K562 (cell line): ENCODE measurements at regions not wholly inside any gene's neighbourhood (a gene's known extent, or its start where the extent isn't known, plus 50 kb on each side); places are given as distances from the start of the nearest gene placed in this dataset.
A peak's percentile ranks its signal among the peaks of the same experiment; 100 is the strongest.

ENCODE experiments used
- CSDE1 ChIP-seq, 2 experiments: fragments of 450-650 bp; IDR thresholded peaks; 2 replicates each; pipeline ENCODE4 v1.6.1; 2016; ENCODE audit warnings: mild to moderate bottlenecking in 1 of 2
- EHMT2 ChIP-seq: fragments of 450-650 bp; IDR thresholded peaks from 2 replicates; pipeline ENCODE4 v1.6.1; 2018; ENCODE audit warnings: antibody characterized with exemption
- GATAD2B ChIP-seq: fragments of 450-650 bp; IDR thresholded peaks from 2 replicates; pipeline ENCODE4 v1.6.1; 2017; ENCODE audit warnings: mild to moderate bottlenecking, borderline replicate concordance
- GTF2A2 ChIP-seq: IDR thresholded peaks from 2 replicates; pipeline ENCODE4 v1.6.1; 2016; ENCODE audit warnings: mild to moderate bottlenecking, missing genetic modification characterization, missing compliant biosample characterization
- HNRNPLL ChIP-seq: fragments of 200-400 bp; formaldehyde crosslinking; IDR thresholded peaks from 2 replicates; pipeline ENCODE4 v1.6.1; 2017; ENCODE audit warnings: low read length, low read depth, mild to moderate bottlenecking; ENCODE audit not compliant: poor library complexity, severe bottlenecking
- HSF4 ChIP-seq: fragments of 250-450 bp; sonication (Bioruptor Pico); IDR thresholded peaks from 2 replicates; pipeline ENCODE4 v2.1.2; 2022; ENCODE audit warnings: mild to moderate bottlenecking, moderate library complexity, borderline replicate concordance
- KDM4B ChIP-seq, 2 experiments: fragments of 450-650 bp in 1 of 2; sonication (generic) in 1 of 2; IDR thresholded peaks; 2 replicates each; pipeline ENCODE4 v1.6.1; 2016 to 2017; ENCODE audit warnings: borderline replicate concordance in 2 of 2, antibody characterized with exemption in 1 of 2, low read depth in 1 of 2, mild to moderate bottlenecking in 1 of 2
- KLF10 ChIP-seq: fragments of 250-450 bp; sonication (Bioruptor Pico); IDR thresholded peaks from 2 replicates; pipeline ENCODE4 v1.6.1; 2021; ENCODE audit warnings: matching md5 sums
- MAFK ChIP-seq: IDR thresholded peaks from 2 replicates; pipeline ENCODE4 v1.6.1; 2011; ENCODE audit warnings: low read length, improper control_type of control experiment
- MXI1 ChIP-seq: IDR thresholded peaks from 2 replicates; pipeline ENCODE4 v1.6.1; 2011; ENCODE audit warnings: low read depth, mild to moderate bottlenecking, improper control_type of control experiment, low read length
- NFATC3 ChIP-seq: fragments of 450-650 bp; IDR thresholded peaks from 2 replicates; pipeline ENCODE4 v1.6.1; 2017; ENCODE audit warnings: mild to moderate bottlenecking
- NR4A1 ChIP-seq, 2 experiments: fragments of 250-450 bp in 1 of 2; fragments of 450-650 bp in 1 of 2; sonication (Bioruptor Pico) in 1 of 2; IDR thresholded peaks; 2 replicates each; pipeline versions ENCODE4 v1.4.0 to v1.6.1; 2016 to 2020; ENCODE audit warnings: mild to moderate bottlenecking in 2 of 2, missing compliant biosample characterization in 1 of 2, missing genetic modification characterization in 1 of 2, moderate library complexity in 1 of 2
- POLR2AphosphoS2 ChIP-seq: IDR thresholded peaks from 2 replicates; pipeline ENCODE4 v1.6.1; 2012; ENCODE audit warnings: low read length, improper control_type of control experiment
- POLR2B ChIP-seq: fragments of 450-650 bp; IDR thresholded peaks from 2 replicates; pipeline ENCODE4 v1.6.1; 2018; ENCODE audit warnings: low read depth; ENCODE audit not compliant: partially characterized antibody
- POLR3A ChIP-seq: IDR thresholded peaks from 2 replicates; pipeline ENCODE4 v1.6.1; 2011; ENCODE audit warnings: borderline replicate concordance, mild to moderate bottlenecking, moderate library complexity; ENCODE audit not compliant: insufficient read length, insufficient read depth; ENCODE audit errors: extremely low read depth
- RBBP5 ChIP-seq: fragments of 200-600 bp; sonication (generic); IDR thresholded peaks from 2 replicates; pipeline ENCODE4 v1.6.1; 2012; ENCODE audit warnings: borderline replicate concordance, mild to moderate bottlenecking, low read length, control low read depth, inconsistent platforms; ENCODE audit not compliant: insufficient read depth, poor library complexity, severe bottlenecking
- RFX5 ChIP-seq: IDR thresholded peaks from 2 replicates; pipeline ENCODE4 v1.6.1; 2011; ENCODE audit warnings: low read depth, mild to moderate bottlenecking, improper control_type of control experiment, low read length
- SNIP1 ChIP-seq: fragments of 450-650 bp; IDR thresholded peaks from 2 replicates; pipeline ENCODE4 v1.7.1; 2017; ENCODE audit warnings: low read depth, mild to moderate bottlenecking
- SOX6 ChIP-seq: fragments of 450-650 bp; IDR thresholded peaks from 2 replicates; pipeline ENCODE4 v1.6.1; 2014; ENCODE audit warnings: mild to moderate bottlenecking
- SRSF7 ChIP-seq: fragments of 200-400 bp; formaldehyde crosslinking; optimal IDR thresholded peaks from 2 replicates; pipeline ENCODE3; 2017; ENCODE audit warnings: mild to moderate bottlenecking, low read depth, low read length
- ZNF124 ChIP-seq: sonication (generic); formaldehyde crosslinking; IDR thresholded peaks from 2 replicates; pipeline ENCODE4 v1.8.1; 2022; ENCODE audit warnings: missing genetic modification reagents
- ZNF561 ChIP-seq: fragments of 450-650 bp; formaldehyde crosslinking; conservative IDR thresholded peaks from 2 replicates; pipeline ENCODE4 v1.4.0; 2020; ENCODE audit warnings: mild to moderate bottlenecking, moderate library complexity
- ZNF589 ChIP-seq: fragments of 200-800 bp; sonication (Bioruptor generic); IDR thresholded peaks from 2 replicates; pipeline ENCODE4 v1.6.1; 2016; ENCODE audit warnings: low read depth, missing genetic modification characterization, missing compliant biosample characterization
- ZNF717 ChIP-seq: fragments of 250-450 bp; sonication (Bioruptor Pico); IDR thresholded peaks from 2 replicates; pipeline ENCODE4 v1.5.0; 2021
- TF ChIP-seq, protein P1 (sequence below): fragments of 450-650 bp; formaldehyde crosslinking; IDR thresholded peaks from 2 replicates; pipeline ENCODE4 v1.4.0; 2022; ENCODE audit warnings: missing genetic modification characterization
- TF ChIP-seq, protein P2 (sequence below): fragments of 450-650 bp; IDR thresholded peaks from 2 replicates; pipeline ENCODE4 v1.6.1; 2016; ENCODE audit warnings: mild to moderate bottlenecking
- TF ChIP-seq, protein P3 (sequence below): fragments of 450-650 bp; IDR thresholded peaks from one replicate; pipeline ENCODE4 v1.6.1; 2018; ENCODE audit warnings: mild to moderate bottlenecking, moderate library complexity; ENCODE audit not compliant: partially characterized antibody

DNA sequence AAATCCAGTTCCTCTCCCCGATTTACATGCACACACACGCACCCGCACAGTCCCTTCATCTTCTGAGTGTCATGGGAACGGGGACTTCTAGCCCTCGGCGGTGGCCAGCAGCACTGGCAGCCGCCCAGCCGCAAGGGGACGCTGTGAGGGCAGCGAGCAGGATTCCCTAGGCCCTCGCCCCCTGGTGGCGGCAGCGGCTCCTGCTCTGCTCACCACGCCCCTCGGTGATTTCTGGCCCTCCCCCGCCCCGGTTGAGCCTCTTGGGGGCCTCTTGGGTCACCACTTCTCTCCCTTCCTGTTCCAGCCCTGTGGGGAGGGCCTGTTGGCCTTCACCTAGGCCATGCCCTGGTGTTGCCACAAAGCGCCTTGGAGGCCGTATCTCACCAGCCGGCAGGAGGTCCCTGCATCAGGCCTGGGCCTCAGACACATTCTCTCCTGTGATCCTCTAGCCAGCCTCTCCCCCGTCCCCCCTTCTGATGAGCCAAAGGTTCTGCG is 75.2 kb upstream of the KSR1 start (continued):
- TF ChIP-seq POLR3A (no peak), KLF10 (CRISPR knock-in tag) (no peak), HSF4 (no peak), CSDE1 (IDR thresholded peaks at IDR 0.05) (no peak), ZNF717 (CRISPR knock-in tag) (no peak), SNIP1 (peak; percentile 54; the same call in 1 of the 2 replicates), HNRNPLL (no peak), POLR2AphosphoS2 (no peak), MAFK (no peak; the same call in 1 of the 2 replicates), EHMT2 (no peak; the same call in 1 of the 2 replicates), ZNF561 (CRISPR knock-in tag) (no peak), GATAD2B (peak; percentile 76; the same call in 1 of the 2 replicates), POLR2B (no peak), GTF2A2 (tag) (no peak), RFX5 (no peak), ZNF589 (CRISPR knock-in tag) (0 out of 2 replicates have a peak, but pooled peaks have one; percentile 14), SRSF7 (no peak), SOX6 (peak; percentile 72), RBBP5 (no peak), NFATC3 (no peak), MXI1 (no peak), NR4A1 (CRISPR knock-in tag; IDR thresholded peaks at IDR 0.05) (no peak), NR4A1 (tag; IDR thresholded peaks at IDR 0.05) (no peak), KDM4B (IDR thresholded peaks at IDR 0.05; ENCODE audit: borderline replicate concordance in 2 of 2, low read depth in 1 of 2) (peak in 1 of 2 experiments; percentile 74; a peak in 1 of 4 replicates), ZNF124 (CRISPR knock-in tag) (no peak)
- TF ChIP-seq, protein P1, sequence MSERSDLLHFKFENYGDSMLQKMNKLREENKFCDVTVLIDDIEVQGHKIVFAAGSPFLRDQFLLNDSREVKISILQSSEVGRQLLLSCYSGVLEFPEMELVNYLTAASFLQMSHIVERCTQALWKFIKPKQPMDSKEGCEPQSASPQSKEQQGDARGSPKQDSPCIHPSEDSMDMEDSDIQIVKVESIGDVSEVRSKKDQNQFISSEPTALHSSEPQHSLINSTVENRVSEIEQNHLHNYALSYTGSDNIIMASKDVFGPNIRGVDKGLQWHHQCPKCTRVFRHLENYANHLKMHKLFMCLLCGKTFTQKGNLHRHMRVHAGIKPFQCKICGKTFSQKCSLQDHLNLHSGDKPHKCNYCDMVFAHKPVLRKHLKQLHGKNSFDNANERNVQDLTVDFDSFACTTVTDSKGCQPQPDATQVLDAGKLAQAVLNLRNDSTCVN (CRISPR knock-in tag): no peak
- TF ChIP-seq, protein P2, sequence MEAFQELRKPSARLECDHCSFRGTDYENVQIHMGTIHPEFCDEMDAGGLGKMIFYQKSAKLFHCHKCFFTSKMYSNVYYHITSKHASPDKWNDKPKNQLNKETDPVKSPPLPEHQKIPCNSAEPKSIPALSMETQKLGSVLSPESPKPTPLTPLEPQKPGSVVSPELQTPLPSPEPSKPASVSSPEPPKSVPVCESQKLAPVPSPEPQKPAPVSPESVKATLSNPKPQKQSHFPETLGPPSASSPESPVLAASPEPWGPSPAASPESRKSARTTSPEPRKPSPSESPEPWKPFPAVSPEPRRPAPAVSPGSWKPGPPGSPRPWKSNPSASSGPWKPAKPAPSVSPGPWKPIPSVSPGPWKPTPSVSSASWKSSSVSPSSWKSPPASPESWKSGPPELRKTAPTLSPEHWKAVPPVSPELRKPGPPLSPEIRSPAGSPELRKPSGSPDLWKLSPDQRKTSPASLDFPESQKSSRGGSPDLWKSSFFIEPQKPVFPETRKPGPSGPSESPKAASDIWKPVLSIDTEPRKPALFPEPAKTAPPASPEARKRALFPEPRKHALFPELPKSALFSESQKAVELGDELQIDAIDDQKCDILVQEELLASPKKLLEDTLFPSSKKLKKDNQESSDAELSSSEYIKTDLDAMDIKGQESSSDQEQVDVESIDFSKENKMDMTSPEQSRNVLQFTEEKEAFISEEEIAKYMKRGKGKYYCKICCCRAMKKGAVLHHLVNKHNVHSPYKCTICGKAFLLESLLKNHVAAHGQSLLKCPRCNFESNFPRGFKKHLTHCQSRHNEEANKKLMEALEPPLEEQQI: peak; percentile 96
- TF ChIP-seq, protein P3, sequence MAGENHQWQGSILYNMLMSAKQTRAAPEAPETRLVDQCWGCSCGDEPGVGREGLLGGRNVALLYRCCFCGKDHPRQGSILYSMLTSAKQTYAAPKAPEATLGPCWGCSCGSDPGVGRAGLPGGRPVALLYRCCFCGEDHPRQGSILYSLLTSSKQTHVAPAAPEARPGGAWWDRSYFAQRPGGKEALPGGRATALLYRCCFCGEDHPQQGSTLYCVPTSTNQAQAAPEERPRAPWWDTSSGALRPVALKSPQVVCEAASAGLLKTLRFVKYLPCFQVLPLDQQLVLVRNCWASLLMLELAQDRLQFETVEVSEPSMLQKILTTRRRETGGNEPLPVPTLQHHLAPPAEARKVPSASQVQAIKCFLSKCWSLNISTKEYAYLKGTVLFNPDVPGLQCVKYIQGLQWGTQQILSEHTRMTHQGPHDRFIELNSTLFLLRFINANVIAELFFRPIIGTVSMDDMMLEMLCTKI: no peak
